A673 (cell line): ENCODE measurements at regions not wholly inside any gene's neighbourhood (a gene's known extent, or its start where the extent isn't known, plus 50 kb on each side); places are given as distances from the start of the nearest gene placed in this dataset.

Source experiments
- EZH2 ChIP-seq: fragments of 200-600 bp; sonication (generic); IDR thresholded peaks from 2 replicates; pipeline ENCODE4 v1.6.1; 2017; ENCODE audit warnings: borderline replicate concordance, low read depth, mild to moderate bottlenecking, mixed read lengths, antibody characterized with exemption, low read length; ENCODE audit not compliant: poor library complexity, severe bottlenecking
- TF ChIP-seq, protein P1 (sequence below): fragments of 300-800, 200-600 bp; sonication (generic); conservative IDR thresholded peaks from 2 replicates; pipeline ENCODE4 v1.5.1; 2017; ENCODE audit warnings: low read depth, mild to moderate bottlenecking, antibody characterized with exemption, low read length, moderate library complexity, mixed read lengths

DNA sequence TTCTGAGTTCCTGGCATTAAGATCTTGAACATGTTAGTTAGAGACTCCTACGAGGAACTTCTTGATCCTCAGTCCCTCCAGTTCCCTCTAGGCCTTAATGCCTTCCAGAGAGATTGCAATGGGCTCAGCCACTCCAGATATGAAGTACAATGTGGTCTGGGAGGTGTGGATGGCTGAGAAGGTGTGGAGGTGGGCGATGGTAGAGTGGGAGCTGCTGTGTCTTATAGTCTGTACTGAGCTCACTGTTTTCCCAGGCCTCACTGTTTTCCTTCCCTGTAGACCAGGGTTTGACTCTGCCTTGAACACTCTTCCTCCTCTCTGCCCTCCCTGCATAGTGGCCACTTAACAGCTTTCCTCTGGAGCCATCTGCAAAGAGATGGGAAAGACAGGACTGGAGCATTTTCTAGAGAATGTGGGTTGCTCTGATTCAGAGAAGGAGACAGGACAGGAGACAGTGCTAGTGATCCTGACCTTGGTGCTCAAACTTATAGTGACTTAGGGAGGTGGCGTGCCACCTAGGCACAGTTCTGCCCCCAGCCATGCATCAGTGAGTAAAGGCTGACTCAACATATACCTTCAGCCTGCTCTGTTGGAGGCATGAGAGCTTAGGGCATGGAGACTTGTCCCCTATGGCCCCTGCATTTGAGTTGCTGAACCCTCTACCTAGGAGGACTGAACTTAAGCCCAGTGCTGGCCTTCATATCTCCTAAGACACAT is 129.7 kb downstream of the TDRD15 start:
- TF ChIP-seq, protein P1, sequence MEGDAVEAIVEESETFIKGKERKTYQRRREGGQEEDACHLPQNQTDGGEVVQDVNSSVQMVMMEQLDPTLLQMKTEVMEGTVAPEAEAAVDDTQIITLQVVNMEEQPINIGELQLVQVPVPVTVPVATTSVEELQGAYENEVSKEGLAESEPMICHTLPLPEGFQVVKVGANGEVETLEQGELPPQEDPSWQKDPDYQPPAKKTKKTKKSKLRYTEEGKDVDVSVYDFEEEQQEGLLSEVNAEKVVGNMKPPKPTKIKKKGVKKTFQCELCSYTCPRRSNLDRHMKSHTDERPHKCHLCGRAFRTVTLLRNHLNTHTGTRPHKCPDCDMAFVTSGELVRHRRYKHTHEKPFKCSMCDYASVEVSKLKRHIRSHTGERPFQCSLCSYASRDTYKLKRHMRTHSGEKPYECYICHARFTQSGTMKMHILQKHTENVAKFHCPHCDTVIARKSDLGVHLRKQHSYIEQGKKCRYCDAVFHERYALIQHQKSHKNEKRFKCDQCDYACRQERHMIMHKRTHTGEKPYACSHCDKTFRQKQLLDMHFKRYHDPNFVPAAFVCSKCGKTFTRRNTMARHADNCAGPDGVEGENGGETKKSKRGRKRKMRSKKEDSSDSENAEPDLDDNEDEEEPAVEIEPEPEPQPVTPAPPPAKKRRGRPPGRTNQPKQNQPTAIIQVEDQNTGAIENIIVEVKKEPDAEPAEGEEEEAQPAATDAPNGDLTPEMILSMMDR: no peak
- TF ChIP-seq EZH2: no peak
